ENCODE measurements at regions not wholly inside any gene's neighbourhood (a gene's known extent, or its start where the extent isn't known, plus 50 kb on each side); places are given as distances from the start of the nearest gene placed in this dataset.

GRCh38 chr3:96754128-96754527, 60.3 kb upstream of the EPHA6 start:
- ATAC-seq, result no peak
- H3K4me1 ChIP-seq (ENCODE audit: control insufficient read depth, insufficient read depth, low read length), result no peaks in the 10 kb centered on the region
- no peak overlapping the region for H3K27ac ChIP-seq (ENCODE audit: low read length)
- in situ Hi-C loops (cut with HindIII; ENCODE audit: low pct_unique_long_range_greater_than_20kb, low sequenced_read_pairs) (no loop called here), intact Hi-C loops (cut with micrococcal nuclease; ENCODE audit: unreplicated experiment) (no loop called here)
- no peak for TF ChIP-seq TCF7L2 (IDR thresholded peaks at IDR 0.05; ENCODE audit: low read depth, low read length)
- TF ChIP-seq POLR2AphosphoS5 (IDR thresholded peaks at IDR 0.05; ENCODE audit: low read depth, low read length), result no peak
- no peak for TF ChIP-seq SIN3A (IDR thresholded peaks at IDR 0.05; ENCODE audit: borderline replicate concordance, insufficient read depth, low read depth, low read length)
- TF ChIP-seq CTCF (IDR thresholded peaks at IDR 0.05), result no peak
- no peak for TF ChIP-seq REST (IDR thresholded peaks at IDR 0.05; ENCODE audit: insufficient read depth in 1 of 2, low read depth in 2 of 2, low read length in 1 of 2)
- no peak for DNase-seq (ENCODE audit: low read depth, low spot score)
- POLR2A ChIA-PET, result no interaction called here
- H3K27me3 ChIP-seq (ENCODE audit: control insufficient read depth, insufficient read depth, low read length), result no peaks in the 10 kb centered on the region
- no peaks in the 10 kb centered on the region for H3K36me3 ChIP-seq (ENCODE audit: control insufficient read depth, insufficient read depth, low read length)
- no TSS peak for BruUV-seq (replicated peaks)
- 0 out of 2 replicates have a peak, but pooled peaks cover 4% of the 10 kb centered on the region for H3K9me3 ChIP-seq (ENCODE audit: control insufficient read depth, insufficient read depth, low read depth, low read length)
- CTCF ChIA-PET, result no interaction called here
- no peak overlapping the region for H3K4me3 ChIP-seq (ENCODE audit: low read depth in 2 of 2, low read length in 2 of 2)

- Histone ChIP-seq H3K9me3 (ENCODE audit: control insufficient read depth, insufficient read depth, low read depth, low read length) (no peaks in the 10 kb centered on the region), H3K4me3 (ENCODE audit: low read depth in 2 of 2, low read length in 2 of 2) (no peak overlapping the region), H3K27me3 (ENCODE audit: control insufficient read depth, insufficient read depth, low read length) (no peaks in the 10 kb centered on the region), H3K4me1 (ENCODE audit: control insufficient read depth, insufficient read depth, low read length) (no peaks in the 10 kb centered on the region), H3K27ac (ENCODE audit: low read length) (no peak overlapping the region), H3K36me3 (ENCODE audit: control insufficient read depth, insufficient read depth, low read length) (no peaks in the 10 kb centered on the region)
- DNase-seq (ENCODE audit: low read depth, low spot score) (no peak), ATAC-seq (no peak)
- BruUV-seq (replicated peaks), result no TSS peak
- TF ChIP-seq CTCF (IDR thresholded peaks at IDR 0.05) (no peak), TCF7L2 (IDR thresholded peaks at IDR 0.05; ENCODE audit: low read depth, low read length) (no peak)
- in situ Hi-C loops (cut with HindIII; ENCODE audit: low pct_unique_long_range_greater_than_20kb, low sequenced_read_pairs) (no loop called here), intact Hi-C loops (cut with micrococcal nuclease; ENCODE audit: unreplicated experiment) (no loop called here)
- POLR2A ChIA-PET, result no interaction called here
- CTCF ChIA-PET, result no interaction called here
These were observed 58.9 kb upstream of the EPHA6 start for GRCh38 chr3:96755519-96755918.

GRCh38 chr3:96756516-96756915, 57.9 kb upstream of the EPHA6 start:
- ChIA-PET POLR2A (no interaction called here), CTCF (no interaction called here)
- H3K27me3 ChIP-seq (ENCODE audit: control insufficient read depth, insufficient read depth, low read length), result no peaks in the 10 kb centered on the region
- no peak for DNase-seq (ENCODE audit: low read depth, low spot score)
- H3K4me3 ChIP-seq (ENCODE audit: low read depth in 2 of 2, low read length in 2 of 2), result no peak overlapping the region
- TF ChIP-seq SIN3A (IDR thresholded peaks at IDR 0.05; ENCODE audit: borderline replicate concordance, insufficient read depth, low read depth, low read length), result no peak
- TF ChIP-seq POLR2AphosphoS5 (IDR thresholded peaks at IDR 0.05; ENCODE audit: low read depth, low read length), result no peak
- H3K4me1 ChIP-seq (ENCODE audit: control insufficient read depth, insufficient read depth, low read length), result no peaks in the 10 kb centered on the region
- intact Hi-C loops (cut with micrococcal nuclease; ENCODE audit: unreplicated experiment) (no loop called here), in situ Hi-C loops (cut with HindIII; ENCODE audit: low pct_unique_long_range_greater_than_20kb, low sequenced_read_pairs) (no loop called here)
- no peaks in the 10 kb centered on the region for H3K36me3 ChIP-seq (ENCODE audit: control insufficient read depth, insufficient read depth, low read length)
- H3K27ac ChIP-seq (ENCODE audit: low read length), result no peak overlapping the region
- ATAC-seq, result no peak
- BruUV-seq (replicated peaks), result no TSS peak
- no peaks in the 10 kb centered on the region for H3K9me3 ChIP-seq (ENCODE audit: control insufficient read depth, insufficient read depth, low read depth, low read length)
